GM23338 (cell line): ENCODE measurements at regions not wholly inside any gene's neighbourhood (a gene's known extent, or its start where the extent isn't known, plus 50 kb on each side); places are given as distances from the start of the nearest gene placed in this dataset.

Experiments used
- ATAC-seq: fragments of 200-7000 bp; cut with Tn5 transposase; 3 replicates; pipeline ENCODE4 v1.9.1; 2020
- DNase-seq: peaks from one replicate; pipeline ENCODE4 v3.0.0-alpha.2; 2015; ENCODE audit warnings: low spot score
- H2AFZ ChIP-seq: fragments of 200-600 bp; sonication (generic); 2 replicates; pipeline ENCODE4 v1.8.0; 2016; ENCODE audit warnings: antibody characterized with exemption, mild to moderate bottlenecking, moderate library complexity
- H3F3A ChIP-seq: fragments of 200-600 bp; sonication (generic); replicated peaks from 2 replicates; pipeline ENCODE4 v1.8.0; 2017; ENCODE audit warnings: antibody characterized with exemption, mixed run types, low read depth
- H3K27ac ChIP-seq: fragments of 200-600 bp; sonication (generic); 2 replicates; pipeline ENCODE4 v1.6.1; 2016; ENCODE audit warnings: low read depth
- H3K27me3 ChIP-seq: fragments of 200-600 bp; sonication (generic); 2 replicates; pipeline ENCODE4 v1.8.0; 2016; ENCODE audit warnings: mild to moderate bottlenecking, mixed run types, moderate library complexity; ENCODE audit not compliant: insufficient read depth
- H3K36me3 ChIP-seq: fragments of 200-600 bp; sonication (generic); 2 replicates; pipeline ENCODE4 v1.8.0; 2016; ENCODE audit warnings: mild to moderate bottlenecking; ENCODE audit not compliant: insufficient read depth
- H3K4me1 ChIP-seq: fragments of 200-600 bp; sonication (generic); 2 replicates; pipeline ENCODE4 v1.8.0; 2016; ENCODE audit warnings: mild to moderate bottlenecking, moderate library complexity; ENCODE audit not compliant: insufficient read depth
- H3K4me2 ChIP-seq: fragments of 200-600 bp; sonication (generic); 2 replicates; pipeline ENCODE4 v1.7.1; 2017; ENCODE audit warnings: mixed run types
- H3K4me3 ChIP-seq: fragments of 200-600 bp; sonication (generic); 2 replicates; pipeline ENCODE4 v1.6.1; 2016; ENCODE audit warnings: mixed run types
- H3K79me2 ChIP-seq: fragments of 200-600 bp; sonication (generic); replicated peaks from 2 replicates; pipeline ENCODE4 v1.8.0; 2017; ENCODE audit warnings: mild to moderate bottlenecking; ENCODE audit not compliant: insufficient read depth
- H3K9me2 ChIP-seq: fragments of 200-600 bp; sonication (generic); 2 replicates; pipeline ENCODE4 v1.8.0; 2017; ENCODE audit not compliant: insufficient read depth
- H4K20me1 ChIP-seq: fragments of 200-600 bp; sonication (generic); replicated peaks from 2 replicates; pipeline ENCODE4 v1.8.0; 2017; ENCODE audit warnings: mild to moderate bottlenecking; ENCODE audit not compliant: insufficient read depth
- H3K27ac Mint-ChIP-seq: 2 replicates; pipeline ENCODE4 v1.8.0; 2020; ENCODE audit warnings: inconsistent platforms, mild to moderate bottlenecking, moderate library complexity, mixed read lengths
- H3K27me3 Mint-ChIP-seq: 3 replicates; pipeline ENCODE4 v1.8.0; 2022; ENCODE audit warnings: low read depth, mild to moderate bottlenecking, moderate library complexity, mixed read lengths, inconsistent platforms; ENCODE audit not compliant: insufficient read depth, poor library complexity
- H3K36me3 Mint-ChIP-seq: 3 replicates; pipeline ENCODE4 v1.8.0; 2021; ENCODE audit warnings: low read depth, mild to moderate bottlenecking, inconsistent platforms, moderate library complexity, mixed read lengths
- H3K4me1 Mint-ChIP-seq: 3 replicates; pipeline ENCODE4 v1.8.0; 2020; ENCODE audit warnings: mild to moderate bottlenecking, inconsistent platforms, mixed read lengths
- H3K4me3 Mint-ChIP-seq: 3 replicates; pipeline ENCODE4 v1.8.0; 2021; ENCODE audit warnings: moderate library complexity, mild to moderate bottlenecking, inconsistent platforms, mixed read lengths
- H3K9me3 Mint-ChIP-seq: 3 replicates; pipeline ENCODE4 v1.8.0; 2020; ENCODE audit warnings: moderate library complexity, mild to moderate bottlenecking, inconsistent platforms, mixed read lengths
- EZH2 ChIP-seq: fragments of 200-600 bp; sonication (generic); IDR thresholded peaks from one replicate; pipeline ENCODE4 v1.8.0; 2017; ENCODE audit warnings: antibody characterized with exemption, mild to moderate bottlenecking, low read depth; ENCODE audit not compliant: unreplicated experiment
- EZH2phosphoT487 ChIP-seq: fragments of 200-600 bp; sonication (generic); IDR thresholded peaks from one replicate; pipeline ENCODE4 v1.8.1; 2018; ENCODE audit warnings: antibody characterized with exemption; ENCODE audit not compliant: unreplicated experiment
- JUNB ChIP-seq: IDR thresholded peaks from one replicate; pipeline ENCODE4 v1.6.1; 2016; ENCODE audit warnings: antibody characterized with exemption; ENCODE audit not compliant: unreplicated experiment
- NANOG ChIP-seq: IDR thresholded peaks from 2 replicates; pipeline ENCODE4 v1.6.1; 2016; ENCODE audit warnings: antibody characterized with exemption, borderline replicate concordance
- POLR2AphosphoS5 ChIP-seq: IDR thresholded peaks from 2 replicates; pipeline ENCODE4 v1.6.1; 2016; ENCODE audit warnings: antibody characterized with exemption, low read depth
- STAT1 ChIP-seq: IDR thresholded peaks from one replicate; pipeline ENCODE4 v1.6.1; 2016; ENCODE audit warnings: antibody characterized with exemption; ENCODE audit not compliant: unreplicated experiment
- ZNF114 ChIP-seq: fragments of 250-450 bp; sonication (Bioruptor Pico); IDR thresholded peaks from 2 replicates; pipeline ENCODE4 v1.5.0; 2020; ENCODE audit warnings: mild to moderate bottlenecking, moderate library complexity
- ZNF331 ChIP-seq: fragments of 250-450 bp; sonication (Bioruptor Pico); IDR thresholded peaks from 2 replicates; pipeline ENCODE4 v1.5.0; 2020; ENCODE audit warnings: low read depth, mild to moderate bottlenecking, moderate library complexity
- ZNF462 ChIP-seq: fragments of 250-450 bp; sonication (Bioruptor Pico); IDR thresholded peaks from 2 replicates; pipeline ENCODE4 v1.5.0; 2020; ENCODE audit warnings: mild to moderate bottlenecking, moderate library complexity
- TF ChIP-seq, protein P1 (sequence below): IDR thresholded peaks from 2 replicates; pipeline ENCODE4 v1.6.1; 2016; ENCODE audit warnings: antibody characterized with exemption
- TF ChIP-seq, protein P2 (sequence below), 2 experiments: fragments of 200-600 bp in 1 of 2; sonication (generic) in 1 of 2; conservative IDR thresholded peaks; 2 replicates each; pipeline versions ENCODE4 v1.5.1 to v1.6.1; 2016 to 2017; ENCODE audit warnings: antibody characterized with exemption in 2 of 2, low read depth in 2 of 2, mild to moderate bottlenecking in 2 of 2, moderate library complexity in 1 of 2
- TF ChIP-seq, protein P3 (sequence below): IDR thresholded peaks from one replicate; pipeline ENCODE4 v1.6.1; 2018; ENCODE audit warnings: antibody characterized with exemption; ENCODE audit not compliant: unreplicated experiment

DNA sequence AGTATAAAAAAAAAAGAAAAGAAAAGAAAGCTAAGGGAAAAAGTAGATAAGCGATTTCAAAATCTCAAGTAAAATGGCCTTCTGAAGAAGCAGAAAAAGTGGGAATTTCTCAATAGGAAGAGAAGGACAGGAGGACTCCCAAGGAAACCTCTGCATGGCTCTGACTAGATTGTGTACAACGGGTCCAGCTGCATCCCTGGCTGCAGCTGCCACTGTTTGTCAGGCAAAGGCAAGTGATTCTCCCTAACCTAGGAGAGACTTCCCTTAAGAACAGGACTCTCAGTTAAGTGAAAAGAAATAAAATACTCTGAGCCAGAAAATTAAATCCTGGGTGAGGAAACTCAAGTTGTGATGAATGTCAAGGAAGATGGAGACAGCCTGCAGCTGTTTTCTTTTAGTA lies 298.6 kb upstream of the KIAA1217 start:
- no peaks in the 10 kb centered on the region for H3K4me1 Mint-ChIP-seq
- no peaks in the 10 kb centered on the region for H3K27me3 ChIP-seq
- no peaks in the 10 kb centered on the region for H3K36me3 ChIP-seq
- no peaks in the 10 kb centered on the region for H4K20me1 ChIP-seq
- peaks cover 5% of the 10 kb centered on the region for H3K27me3 Mint-ChIP-seq
- no peak overlapping the region for H3K27ac Mint-ChIP-seq
- no peak for TF ChIP-seq ZNF114
- TF ChIP-seq JUNB, result no peak
- no peak for TF ChIP-seq ZNF331
- no peak for TF ChIP-seq NANOG
- no peak for TF ChIP-seq STAT1
- TF ChIP-seq, protein P1, sequence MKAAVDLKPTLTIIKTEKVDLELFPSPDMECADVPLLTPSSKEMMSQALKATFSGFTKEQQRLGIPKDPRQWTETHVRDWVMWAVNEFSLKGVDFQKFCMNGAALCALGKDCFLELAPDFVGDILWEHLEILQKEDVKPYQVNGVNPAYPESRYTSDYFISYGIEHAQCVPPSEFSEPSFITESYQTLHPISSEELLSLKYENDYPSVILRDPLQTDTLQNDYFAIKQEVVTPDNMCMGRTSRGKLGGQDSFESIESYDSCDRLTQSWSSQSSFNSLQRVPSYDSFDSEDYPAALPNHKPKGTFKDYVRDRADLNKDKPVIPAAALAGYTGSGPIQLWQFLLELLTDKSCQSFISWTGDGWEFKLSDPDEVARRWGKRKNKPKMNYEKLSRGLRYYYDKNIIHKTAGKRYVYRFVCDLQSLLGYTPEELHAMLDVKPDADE, result no peak
- no peak for TF ChIP-seq EZH2
- TF ChIP-seq, protein P2, sequence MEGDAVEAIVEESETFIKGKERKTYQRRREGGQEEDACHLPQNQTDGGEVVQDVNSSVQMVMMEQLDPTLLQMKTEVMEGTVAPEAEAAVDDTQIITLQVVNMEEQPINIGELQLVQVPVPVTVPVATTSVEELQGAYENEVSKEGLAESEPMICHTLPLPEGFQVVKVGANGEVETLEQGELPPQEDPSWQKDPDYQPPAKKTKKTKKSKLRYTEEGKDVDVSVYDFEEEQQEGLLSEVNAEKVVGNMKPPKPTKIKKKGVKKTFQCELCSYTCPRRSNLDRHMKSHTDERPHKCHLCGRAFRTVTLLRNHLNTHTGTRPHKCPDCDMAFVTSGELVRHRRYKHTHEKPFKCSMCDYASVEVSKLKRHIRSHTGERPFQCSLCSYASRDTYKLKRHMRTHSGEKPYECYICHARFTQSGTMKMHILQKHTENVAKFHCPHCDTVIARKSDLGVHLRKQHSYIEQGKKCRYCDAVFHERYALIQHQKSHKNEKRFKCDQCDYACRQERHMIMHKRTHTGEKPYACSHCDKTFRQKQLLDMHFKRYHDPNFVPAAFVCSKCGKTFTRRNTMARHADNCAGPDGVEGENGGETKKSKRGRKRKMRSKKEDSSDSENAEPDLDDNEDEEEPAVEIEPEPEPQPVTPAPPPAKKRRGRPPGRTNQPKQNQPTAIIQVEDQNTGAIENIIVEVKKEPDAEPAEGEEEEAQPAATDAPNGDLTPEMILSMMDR (conservative IDR thresholded peaks at IDR 0.05; ENCODE audit: low read depth in 2 of 2), result no peak
- TF ChIP-seq, protein P3, sequence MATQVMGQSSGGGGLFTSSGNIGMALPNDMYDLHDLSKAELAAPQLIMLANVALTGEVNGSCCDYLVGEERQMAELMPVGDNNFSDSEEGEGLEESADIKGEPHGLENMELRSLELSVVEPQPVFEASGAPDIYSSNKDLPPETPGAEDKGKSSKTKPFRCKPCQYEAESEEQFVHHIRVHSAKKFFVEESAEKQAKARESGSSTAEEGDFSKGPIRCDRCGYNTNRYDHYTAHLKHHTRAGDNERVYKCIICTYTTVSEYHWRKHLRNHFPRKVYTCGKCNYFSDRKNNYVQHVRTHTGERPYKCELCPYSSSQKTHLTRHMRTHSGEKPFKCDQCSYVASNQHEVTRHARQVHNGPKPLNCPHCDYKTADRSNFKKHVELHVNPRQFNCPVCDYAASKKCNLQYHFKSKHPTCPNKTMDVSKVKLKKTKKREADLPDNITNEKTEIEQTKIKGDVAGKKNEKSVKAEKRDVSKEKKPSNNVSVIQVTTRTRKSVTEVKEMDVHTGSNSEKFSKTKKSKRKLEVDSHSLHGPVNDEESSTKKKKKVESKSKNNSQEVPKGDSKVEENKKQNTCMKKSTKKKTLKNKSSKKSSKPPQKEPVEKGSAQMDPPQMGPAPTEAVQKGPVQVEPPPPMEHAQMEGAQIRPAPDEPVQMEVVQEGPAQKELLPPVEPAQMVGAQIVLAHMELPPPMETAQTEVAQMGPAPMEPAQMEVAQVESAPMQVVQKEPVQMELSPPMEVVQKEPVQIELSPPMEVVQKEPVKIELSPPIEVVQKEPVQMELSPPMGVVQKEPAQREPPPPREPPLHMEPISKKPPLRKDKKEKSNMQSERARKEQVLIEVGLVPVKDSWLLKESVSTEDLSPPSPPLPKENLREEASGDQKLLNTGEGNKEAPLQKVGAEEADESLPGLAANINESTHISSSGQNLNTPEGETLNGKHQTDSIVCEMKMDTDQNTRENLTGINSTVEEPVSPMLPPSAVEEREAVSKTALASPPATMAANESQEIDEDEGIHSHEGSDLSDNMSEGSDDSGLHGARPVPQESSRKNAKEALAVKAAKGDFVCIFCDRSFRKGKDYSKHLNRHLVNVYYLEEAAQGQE, result no peak
- TF ChIP-seq EZH2phosphoT487, result no peak
- no peak for TF ChIP-seq ZNF462 (CRISPR knock-in tag)
- TF ChIP-seq POLR2AphosphoS5, result no peak
- H3K9me3 Mint-ChIP-seq, result peaks cover 4% of the 10 kb centered on the region; the same call in 1 of the 3 replicates
- H3K4me2 ChIP-seq, result no peak overlapping the region
- H3K27ac ChIP-seq, result no peak overlapping the region
- no peaks in the 10 kb centered on the region for H3K4me1 ChIP-seq
- ATAC-seq (no peak), DNase-seq (no peak)
- H3K36me3 Mint-ChIP-seq, result peaks cover 3% of the 10 kb centered on the region; the same call in 1 of the 3 replicates
- no peak overlapping the region for H2AFZ ChIP-seq
- H3K4me3 ChIP-seq, result no peak overlapping the region
- H3K9me2 ChIP-seq, result peaks cover 4% of the 10 kb centered on the region; the same call in 1 of the 2 replicates
- no peak overlapping the region for H3K4me3 Mint-ChIP-seq
- H3F3A ChIP-seq, result no peaks in the 10 kb centered on the region
- no peaks in the 10 kb centered on the region for H3K79me2 ChIP-seq
